Panc1 (cell line): ENCODE measurements at regions not wholly inside any gene's neighbourhood (a gene's known extent, or its start where the extent isn't known, plus 50 kb on each side); places are given as distances from the start of the nearest gene placed in this dataset.

Experiments
- ATAC-seq: fragments of 200-7000 bp; cut with Tn5 transposase; 2 replicates; pipeline ENCODE4 v1.9.1; 2020; ENCODE audit warnings: mild to moderate bottlenecking, moderate library complexity
- BruUV-seq: library from RNA; stranded (reverse); fragments of 400-500 nt; replicated peaks from 2 replicates; lab custom pipeline; 2021; lab: Mats Ljungman, UMichigan
- CTCF ChIA-PET: fragments of 300-600 bp; sonication (Branson Sonifier 250); formaldehyde crosslinking; loops from one replicate; lab custom pipeline; 2022; ENCODE audit warnings: antibody characterized with exemption; lab: Charles Lee
- POLR2A ChIA-PET: fragments of 300-600 bp; sonication (Branson Sonifier 250); formaldehyde crosslinking; loops from one replicate; lab custom pipeline; 2022; ENCODE audit warnings: antibody characterized with exemption; lab: Charles Lee
- DNase-seq: peaks from one replicate; pipeline ENCODE4 v3.0.0-alpha.2; 2010; ENCODE audit warnings: low read depth, low spot score
- H3K27ac ChIP-seq: 2 replicates; pipeline ENCODE4 v1.5.1; 2011; ENCODE audit warnings: mild to moderate bottlenecking, low read length, inconsistent platforms
- H3K27me3 ChIP-seq: fragments of 200-500 bp; sonication (Bioruptor generic); 2 replicates; pipeline ENCODE4 v1.6.0; 2014; ENCODE audit warnings: low read length, inconsistent platforms; ENCODE audit not compliant: control insufficient read depth, insufficient read depth
- H3K36me3 ChIP-seq: fragments of 200-500 bp; sonication (Bioruptor generic); 2 replicates; pipeline ENCODE4 v1.5.1; 2014; ENCODE audit warnings: inconsistent platforms, mild to moderate bottlenecking, low read length, moderate library complexity; ENCODE audit not compliant: control insufficient read depth, insufficient read depth
- H3K4me1 ChIP-seq: 2 replicates; pipeline ENCODE4 v1.5.1; 2011; ENCODE audit warnings: inconsistent platforms, mild to moderate bottlenecking, low read length, moderate library complexity; ENCODE audit not compliant: control insufficient read depth, insufficient read depth
- H3K4me3 ChIP-seq, 2 experiments: 2 replicates each; pipeline ENCODE4 v1.5.1; 2011 to 2012; ENCODE audit warnings: low read depth in 2 of 2, low read length in 2 of 2, mild to moderate bottlenecking in 2 of 2, inconsistent platforms in 1 of 2, moderate library complexity in 1 of 2
- H3K9me3 ChIP-seq: fragments of 200-500 bp; sonication (Bioruptor generic); 2 replicates; pipeline ENCODE4 v1.5.1; 2014; ENCODE audit warnings: low read depth, mild to moderate bottlenecking, inconsistent platforms, low read length, moderate library complexity; ENCODE audit not compliant: control insufficient read depth, insufficient read depth
- CTCF ChIP-seq: fragments of 450-650 bp; IDR thresholded peaks from 2 replicates; pipeline ENCODE4 v1.5.1; 2017; ENCODE audit warnings: mild to moderate bottlenecking
- POLR2AphosphoS5 ChIP-seq: IDR thresholded peaks from 2 replicates; pipeline ENCODE4 v1.6.1; 2012; ENCODE audit warnings: mild to moderate bottlenecking, low read depth, low read length, moderate library complexity
- REST ChIP-seq, 2 experiments: IDR thresholded peaks; 2 replicates each; pipeline ENCODE4 v1.6.1; 2011 to 2012; ENCODE audit warnings: low read depth in 2 of 2, control low read depth in 1 of 2, low read length in 1 of 2, mild to moderate bottlenecking in 1 of 2, moderate library complexity in 1 of 2; ENCODE audit not compliant: insufficient read depth in 1 of 2
- SIN3A ChIP-seq: IDR thresholded peaks from 2 replicates; pipeline ENCODE4 v1.6.1; 2012; ENCODE audit warnings: low read depth, mild to moderate bottlenecking, low read length, moderate library complexity, borderline replicate concordance; ENCODE audit not compliant: insufficient read depth
- TCF7L2 ChIP-seq: IDR thresholded peaks from 2 replicates; pipeline ENCODE4 v1.6.1; 2011; ENCODE audit warnings: mild to moderate bottlenecking, low read depth, low read length, inconsistent platforms
- in situ Hi-C: cut with HindIII; loops from 2 replicates; pipeline ENCODE4 v1.10.0; 2016; ENCODE audit warnings: low sequenced_read_pairs, low pct_unique_long_range_greater_than_20kb
- intact Hi-C: fragments of 100-400 bp; cut with micrococcal nuclease; formaldehyde crosslinking; loops from one replicate; pipeline ENCODE4 v1.10.0; 2022; ENCODE audit not compliant: unreplicated experiment

- TF ChIP-seq REST (IDR thresholded peaks at IDR 0.05; ENCODE audit: insufficient read depth in 1 of 2, low read depth in 2 of 2, low read length in 1 of 2) (no peak), POLR2AphosphoS5 (no peak), TCF7L2 (no peak), SIN3A (no peak), CTCF (no peak)
- Histone ChIP-seq H3K9me3 (peaks cover 10% of the 10 kb centered on the region; the same call in 1 of the 2 replicates), H3K4me1 (peaks cover 27% of the 10 kb centered on the region), H3K36me3 (no peaks in the 10 kb centered on the region), H3K27ac (peak overlapping the region; percentile 48; the same call in 1 of the 2 replicates), H3K4me3 (no peak overlapping the region), H3K27me3 (no peaks in the 10 kb centered on the region)
- BruUV-seq, result no TSS peak
- no peak for ATAC-seq
- CTCF ChIA-PET, result no interaction called here
- intact Hi-C loops, result no loop called here
- in situ Hi-C loops, result no loop called here
- no peak for DNase-seq
- POLR2A ChIA-PET, result no interaction called here
Measured at GRCh38 chr9:21661626-21662025, 140.8 kb upstream of the MTAP start.

- TF ChIP-seq REST (IDR thresholded peaks at IDR 0.05; ENCODE audit: insufficient read depth in 1 of 2, low read depth in 2 of 2, low read length in 1 of 2) (no peak), TCF7L2 (no peak), POLR2AphosphoS5 (no peak), SIN3A (no peak), CTCF (no peak)
- ATAC-seq, result no peak
- Histone ChIP-seq H3K9me3 (no peaks in the 10 kb centered on the region; the same call in 1 of the 2 replicates), H3K4me3 (no peak overlapping the region), H3K27ac (peak overlapping the region; percentile 62), H3K4me1 (peaks cover 3% of the 10 kb centered on the region; the same call in 1 of the 2 replicates), H3K27me3 (no peaks in the 10 kb centered on the region), H3K36me3 (no peaks in the 10 kb centered on the region)
- intact Hi-C loops (no loop called here), in situ Hi-C loops (no loop called here)
- DNase-seq, result no peak
- POLR2A ChIA-PET, result no interaction called here
- CTCF ChIA-PET, result no interaction called here
- BruUV-seq, result no TSS peak
Measured at GRCh38 chr9:21668516-21668915, 133.9 kb upstream of the MTAP start.
